ENCODE measurements at regions not wholly inside any gene's neighbourhood (a gene's known extent, or its start where the extent isn't known, plus 50 kb on each side); places are given as distances from the start of the nearest gene placed in this dataset.
A peak's percentile ranks its signal among the peaks of the same experiment; 100 is the strongest.

GRCh38 chr13:32914686-32915085 is 101.5 kb upstream of the KL start:
- TF ChIP-seq CTCF (IDR thresholded peaks at IDR 0.05; ENCODE audit: insufficient read depth, low read length, poor library complexity, severe bottlenecking): no peak
- no peaks in the 10 kb centered on the region for H3K27me3 ChIP-seq (replicated peaks; ENCODE audit: control insufficient read depth, insufficient read depth, low read length)
- H3K4me3 ChIP-seq (replicated peaks; ENCODE audit: low read depth, low read length): no peak overlapping the region
- no peak for DNase-seq (ENCODE audit: extremely low read depth, insufficient read length)
- H3K36me3 ChIP-seq (ENCODE audit: control insufficient read depth, insufficient read depth, low read length): no peaks in the 10 kb centered on the region

DNA sequence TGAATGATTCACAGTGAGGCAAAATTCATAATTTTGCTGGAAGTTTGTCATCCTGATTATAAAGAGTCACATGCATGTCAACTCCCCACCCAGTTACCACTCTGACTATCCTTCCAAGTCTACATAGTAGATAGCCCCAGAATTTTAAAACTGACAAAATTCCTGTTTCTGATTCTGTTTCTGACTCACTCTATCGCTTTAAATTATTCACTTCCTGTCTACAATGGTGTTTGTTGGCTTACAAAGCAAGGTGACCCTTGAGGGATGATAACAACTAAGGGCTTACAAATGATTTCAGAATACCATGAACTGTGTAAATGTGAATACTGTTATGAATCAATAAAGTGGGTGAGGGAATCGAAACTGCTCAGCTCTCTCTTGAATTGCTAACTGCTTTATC is 98.7 kb upstream of the KL start:
- no peak overlapping the region for H3K4me3 ChIP-seq (replicated peaks; ENCODE audit: low read depth, low read length)
- H3K27me3 ChIP-seq (replicated peaks; ENCODE audit: control insufficient read depth, insufficient read depth, low read length): no peaks in the 10 kb centered on the region
- no peaks in the 10 kb centered on the region for H3K36me3 ChIP-seq (ENCODE audit: control insufficient read depth, insufficient read depth, low read length)
- DNase-seq (ENCODE audit: extremely low read depth, insufficient read length): peak; percentile 55
- no peak for TF ChIP-seq CTCF (IDR thresholded peaks at IDR 0.05; ENCODE audit: insufficient read depth, low read length, poor library complexity, severe bottlenecking)

GRCh38 chr13:32923725-32924124 is 92.5 kb upstream of the KL start:
- H3K4me3 ChIP-seq (replicated peaks; ENCODE audit: low read depth, low read length): no peak overlapping the region
- H3K36me3 ChIP-seq (ENCODE audit: control insufficient read depth, insufficient read depth, low read length): no peaks in the 10 kb centered on the region
- no peaks in the 10 kb centered on the region for H3K27me3 ChIP-seq (replicated peaks; ENCODE audit: control insufficient read depth, insufficient read depth, low read length)
- no peak for TF ChIP-seq CTCF (IDR thresholded peaks at IDR 0.05; ENCODE audit: insufficient read depth, low read length, poor library complexity, severe bottlenecking)
- DNase-seq (ENCODE audit: extremely low read depth, insufficient read length): no peak

DNA sequence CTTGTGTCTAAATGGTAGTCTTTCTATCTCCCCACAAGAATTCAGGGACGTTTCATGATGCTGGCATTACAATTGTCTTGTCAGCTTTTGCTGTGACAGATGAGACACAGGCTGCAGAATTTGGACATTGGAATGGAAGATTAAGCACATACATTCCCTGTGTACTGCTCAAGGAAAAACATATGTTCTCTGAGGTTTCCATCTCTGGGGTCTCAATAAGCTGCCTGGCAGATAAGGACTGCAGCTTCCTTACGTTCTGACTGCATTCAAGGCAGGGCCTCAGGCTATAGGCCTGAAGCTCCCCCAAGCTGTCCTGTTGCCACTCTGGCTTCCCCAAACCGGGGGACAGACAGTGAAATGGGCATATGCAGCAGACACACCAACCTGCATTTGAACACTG is 91.3 kb upstream of the KL start:
- Histone ChIP-seq H3K4me3 (replicated peaks; ENCODE audit: low read depth, low read length) (no peak overlapping the region), H3K27me3 (replicated peaks; ENCODE audit: control insufficient read depth, insufficient read depth, low read length) (no peaks in the 10 kb centered on the region), H3K36me3 (ENCODE audit: control insufficient read depth, insufficient read depth, low read length) (no peaks in the 10 kb centered on the region)
- DNase-seq (ENCODE audit: extremely low read depth, insufficient read length): no peak
- TF ChIP-seq CTCF (IDR thresholded peaks at IDR 0.05; ENCODE audit: insufficient read depth, low read length, poor library complexity, severe bottlenecking): no peak

- Histone ChIP-seq H3K27me3 (replicated peaks; ENCODE audit: control insufficient read depth, insufficient read depth, low read length) (no peaks in the 10 kb centered on the region), H3K4me3 (replicated peaks; ENCODE audit: low read depth, low read length) (no peak overlapping the region), H3K36me3 (ENCODE audit: control insufficient read depth, insufficient read depth, low read length) (no peaks in the 10 kb centered on the region)
- no peak for DNase-seq (ENCODE audit: extremely low read depth, insufficient read length)
- TF ChIP-seq CTCF (IDR thresholded peaks at IDR 0.05; ENCODE audit: insufficient read depth, low read length, poor library complexity, severe bottlenecking): no peak
Observed at GRCh38 chr13:32925506-32925905, 90.7 kb upstream of the KL start.

DNA sequence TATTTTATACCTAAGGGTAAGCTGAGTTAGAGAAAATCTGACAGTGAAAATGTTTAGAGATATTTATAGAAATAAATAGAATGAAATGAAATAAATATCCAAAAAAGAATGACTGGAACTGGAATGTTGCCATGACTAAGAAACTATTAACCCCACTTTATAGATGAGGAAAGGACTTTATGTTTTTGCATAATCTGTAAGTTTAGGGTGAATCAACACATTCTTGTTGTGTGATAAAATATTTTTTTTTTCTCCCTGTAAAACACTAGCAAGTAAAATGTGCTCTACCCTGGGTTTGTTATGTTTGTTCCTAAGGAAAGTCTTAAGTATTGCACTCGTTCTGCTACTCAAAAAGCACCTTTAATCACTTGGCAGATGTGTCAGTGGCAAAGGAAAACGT is 83.8 kb upstream of the KL start:
- no peak for TF ChIP-seq CTCF (IDR thresholded peaks at IDR 0.05; ENCODE audit: insufficient read depth, low read length, poor library complexity, severe bottlenecking)
- Histone ChIP-seq H3K27me3 (replicated peaks; ENCODE audit: control insufficient read depth, insufficient read depth, low read length) (no peaks in the 10 kb centered on the region), H3K36me3 (ENCODE audit: control insufficient read depth, insufficient read depth, low read length) (no peaks in the 10 kb centered on the region), H3K4me3 (replicated peaks; ENCODE audit: low read depth, low read length) (no peak overlapping the region)
- no peak for DNase-seq (ENCODE audit: extremely low read depth, insufficient read length)
